ENCODE measurements at regions not wholly inside any gene's neighbourhood (a gene's known extent, or its start where the extent isn't known, plus 50 kb on each side); places are given as distances from the start of the nearest gene placed in this dataset.
A peak's percentile ranks its signal among the peaks of the same experiment; 100 is the strongest.

DNA sequence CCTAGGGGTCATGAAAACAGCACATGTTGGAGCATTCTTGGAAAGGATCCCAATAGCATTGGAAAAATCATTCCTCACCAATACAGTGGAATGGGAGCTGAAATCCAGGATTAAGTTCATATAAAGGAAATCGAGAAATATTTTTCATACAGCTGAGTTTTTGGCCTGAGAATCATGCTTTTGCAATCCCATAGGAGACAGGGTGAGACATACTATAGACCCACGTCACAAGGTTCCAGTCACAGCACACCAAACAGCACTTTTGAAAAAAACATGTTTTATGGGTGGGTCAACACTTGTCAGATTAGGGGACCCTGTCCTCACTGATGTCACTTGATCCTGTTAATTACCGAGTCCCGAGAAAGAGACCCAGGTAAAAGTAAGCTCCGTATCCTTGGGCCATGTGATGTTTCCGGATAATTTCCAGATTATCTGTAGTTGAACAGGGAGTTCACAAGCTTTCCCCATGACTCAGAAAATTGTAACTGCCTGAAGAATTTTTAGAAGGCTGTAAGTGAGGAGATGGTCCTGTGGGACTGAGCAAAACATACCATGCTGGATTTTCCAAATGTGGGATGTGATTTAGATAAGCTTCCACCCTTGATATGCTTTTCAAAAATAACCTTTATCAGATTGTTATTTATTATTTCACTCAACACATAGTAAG is 80.9 kb upstream of the TLR3 start:
- DNase-seq (ENCODE audit: low spot score): peak; percentile 11

GRCh38 chr4:185991770-185992169 is 77.2 kb upstream of the TLR3 start:
- no peak for DNase-seq (ENCODE audit: low spot score)

- DNase-seq (ENCODE audit: low spot score): no peak
Observed at GRCh38 chr4:185992585-185992984, 76.4 kb upstream of the TLR3 start.

DNA sequence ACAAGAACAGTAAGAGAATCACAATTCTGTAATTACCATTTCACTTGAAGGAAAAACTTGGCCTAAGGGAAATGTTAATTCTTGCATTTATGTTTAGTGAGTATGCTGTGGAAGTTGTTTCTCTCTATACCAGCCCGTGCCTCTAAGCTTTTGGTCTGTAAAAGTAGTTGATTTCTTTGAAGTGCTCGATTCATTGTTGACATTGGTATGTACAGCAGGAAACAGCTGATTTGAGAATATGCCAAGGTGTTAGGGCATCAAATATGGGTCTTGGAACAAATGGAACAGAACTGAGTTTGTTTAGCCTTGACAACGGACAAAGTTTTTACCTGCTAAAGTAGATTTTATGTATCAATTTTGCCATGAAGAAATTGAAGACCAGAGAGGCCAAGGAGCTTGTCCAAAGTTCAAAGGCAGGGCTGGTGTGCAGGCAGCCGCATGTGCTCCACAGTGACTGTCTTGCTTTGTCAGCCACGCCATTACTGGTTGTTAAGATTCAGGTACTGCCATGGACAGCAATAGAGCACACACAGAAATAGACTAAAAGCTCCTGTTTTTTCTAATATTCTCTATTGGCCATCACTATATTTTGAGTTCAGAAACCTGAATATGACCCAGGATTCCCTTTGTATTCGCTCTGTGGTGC is 75.5 kb upstream of the TLR3 start:
- no peak for DNase-seq (ENCODE audit: low spot score)

DNA sequence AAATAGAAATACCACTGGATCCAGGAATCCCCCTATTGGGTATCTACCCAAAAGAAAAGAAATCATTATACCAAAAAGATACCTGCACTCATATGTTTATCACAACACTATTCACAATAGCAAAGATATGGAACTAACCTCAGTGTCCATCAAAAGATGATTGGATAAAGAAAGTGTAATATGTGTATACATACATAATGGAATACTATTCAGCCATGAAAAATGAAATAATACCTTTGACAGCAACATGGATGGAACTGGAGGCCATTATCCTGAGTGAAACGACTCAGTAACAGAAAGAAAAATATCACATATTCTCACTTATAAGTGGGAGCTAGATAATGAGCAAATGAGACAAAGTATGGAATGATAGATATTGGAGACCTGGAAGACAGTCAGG is 74.2 kb upstream of the TLR3 start:
- no peak for DNase-seq (ENCODE audit: low spot score)

GRCh38 chr4:185995665-185996064 is 73.3 kb upstream of the TLR3 start:
- no peak for DNase-seq (ENCODE audit: low spot score)

- DNase-seq (ENCODE audit: low spot score): no peak
Observed at GRCh38 chr4:185997296-185997695, 71.7 kb upstream of the TLR3 start.

- no peak for DNase-seq (ENCODE audit: low spot score)
Observed at GRCh38 chr4:185998791-185999190, 70.2 kb upstream of the TLR3 start.

DNA sequence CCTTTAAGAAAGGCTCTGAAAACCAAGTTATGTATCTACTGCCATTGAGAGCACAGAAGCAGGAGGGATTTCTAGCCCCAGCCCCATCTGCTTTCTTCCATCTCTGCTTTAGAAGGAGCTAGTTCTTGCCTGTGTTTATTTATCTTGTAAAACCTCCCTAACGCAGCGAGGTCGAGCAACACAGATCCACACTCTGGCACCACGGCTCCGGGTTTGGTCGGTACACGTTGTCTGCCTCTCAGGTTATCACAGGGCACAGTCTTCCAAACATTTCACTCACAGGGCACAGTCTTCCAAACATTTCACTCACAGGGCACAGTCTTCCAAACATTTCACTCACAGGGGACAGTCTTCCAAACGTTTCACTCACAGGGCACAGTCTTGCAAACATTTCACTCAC is 69.7 kb upstream of the TLR3 start:
- DNase-seq (ENCODE audit: low spot score): no peak

DNA sequence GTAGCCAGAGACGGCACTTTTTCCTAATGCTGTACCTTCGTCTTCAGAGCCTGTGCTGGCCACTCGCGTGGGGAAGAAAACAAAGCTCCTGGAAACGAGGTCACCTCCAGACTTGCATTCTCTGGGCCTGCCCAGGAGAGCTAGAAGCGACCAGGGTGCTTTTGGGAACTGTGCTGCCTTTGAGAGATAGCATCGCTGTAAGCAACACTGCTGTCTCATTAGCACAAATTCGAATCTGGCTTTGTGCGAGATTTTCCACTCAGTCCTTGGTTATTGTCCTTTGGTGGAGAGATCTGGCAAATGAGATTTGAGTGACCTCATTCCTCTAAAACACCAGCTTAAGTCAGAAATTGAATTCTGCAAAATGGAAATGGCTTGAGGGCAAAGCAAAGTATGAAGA is 66.1 kb upstream of the TLR3 start:
- no peak for DNase-seq (ENCODE audit: low spot score)

DNA sequence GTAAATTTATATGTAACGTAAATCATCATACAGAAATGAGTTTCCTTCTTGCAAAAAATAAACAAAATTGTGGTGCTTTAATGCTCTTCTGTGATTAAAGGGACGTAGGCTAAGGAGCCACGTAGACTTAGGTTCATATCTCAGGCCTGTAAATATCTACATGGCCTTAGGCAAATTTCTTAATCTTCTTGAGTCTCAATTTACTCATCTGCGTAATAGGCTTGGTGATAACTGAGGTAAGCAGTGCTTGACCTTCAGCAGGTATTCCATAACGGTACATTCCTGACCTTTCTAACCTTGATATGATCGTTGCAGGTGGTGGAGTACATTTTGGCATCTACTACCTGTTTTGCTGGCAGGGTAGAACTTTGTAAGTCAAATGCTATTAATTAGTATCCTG is 65.2 kb upstream of the TLR3 start:
- DNase-seq (ENCODE audit: low spot score): no peak

- no peak for DNase-seq (ENCODE audit: low spot score)
Observed at GRCh38 chr4:186008057-186008456, 60.9 kb upstream of the TLR3 start.

- DNase-seq (ENCODE audit: low spot score): no peak
Observed at GRCh38 chr4:186009976-186010375, 59.0 kb upstream of the TLR3 start.

- no peak for DNase-seq (ENCODE audit: low spot score)
Observed at GRCh38 chr4:186010821-186011220, 58.1 kb upstream of the TLR3 start.

DNA sequence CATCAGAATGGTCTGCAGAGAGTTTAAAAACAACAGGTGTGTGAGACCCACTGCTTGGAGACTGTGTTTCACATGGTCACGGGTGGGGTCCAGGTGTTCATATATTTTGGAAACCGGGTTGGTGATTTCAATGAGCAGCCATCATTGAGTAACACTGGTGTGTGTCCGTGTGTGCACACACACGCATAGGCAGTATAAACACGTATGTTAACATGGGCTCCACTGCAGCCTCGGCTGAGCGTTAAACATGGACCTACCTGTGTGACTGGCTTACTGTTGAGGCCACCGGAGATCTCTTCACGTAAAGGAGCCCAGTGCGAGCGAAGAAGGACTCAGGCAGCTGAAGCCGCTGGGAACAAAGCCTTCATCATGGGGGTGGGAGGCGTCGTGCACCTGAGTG is 56.9 kb upstream of the TLR3 start:
- DNase-seq (ENCODE audit: low spot score): no peak

- DNase-seq (ENCODE audit: low spot score): no peak
Observed at GRCh38 chr4:186013419-186014186, 55.4 kb upstream of the TLR3 start.

DNA sequence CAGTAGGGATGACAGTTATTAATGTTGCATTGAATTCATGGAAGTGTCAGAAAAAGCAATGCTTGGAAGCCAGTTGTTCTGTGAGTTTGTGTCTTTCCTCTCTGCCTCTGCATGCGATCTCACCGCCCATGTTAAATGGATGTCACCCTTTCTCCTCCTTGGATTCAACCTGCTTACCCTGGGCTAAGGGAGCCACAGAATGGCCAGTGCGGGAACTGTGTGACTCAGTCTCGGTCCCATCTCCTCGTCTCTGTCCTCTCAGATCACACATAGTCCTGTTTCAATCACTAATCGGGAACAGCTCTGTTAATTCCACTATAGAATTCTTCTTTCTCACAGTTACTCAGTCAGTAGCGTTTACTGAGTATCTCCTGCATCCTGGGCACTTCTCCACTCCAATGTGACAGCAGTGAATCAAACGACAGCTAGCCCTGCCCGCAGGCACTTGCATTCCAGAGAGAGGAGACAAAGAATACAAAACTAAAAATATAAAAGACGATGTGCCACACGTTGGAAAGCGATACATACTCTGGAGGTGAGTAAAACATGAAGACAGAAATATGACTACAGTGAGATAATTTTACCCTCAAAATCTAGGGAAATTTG is 53.6 kb upstream of the TLR3 start:
- no peak for DNase-seq (ENCODE audit: low spot score)

DNA sequence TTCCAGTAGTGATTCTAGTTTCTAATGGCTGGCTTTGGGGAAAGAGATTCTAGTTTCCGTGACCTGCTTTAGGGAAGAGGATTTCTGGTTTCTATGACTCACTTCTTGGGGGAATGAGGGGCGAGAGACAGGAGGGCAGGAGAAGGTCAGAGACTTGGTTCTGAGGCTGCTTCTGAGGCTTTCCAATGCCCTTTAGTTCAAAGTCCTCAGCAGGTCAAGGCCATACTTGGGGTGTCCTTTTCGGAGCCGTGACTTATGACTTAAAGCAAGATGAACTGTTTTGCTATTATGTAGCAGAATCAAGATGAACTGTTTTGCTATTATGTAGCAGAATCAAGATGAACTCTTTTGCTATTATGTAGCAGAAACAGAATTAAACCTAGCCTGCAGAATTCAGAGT is 52.2 kb upstream of the TLR3 start:
- DNase-seq (ENCODE audit: low spot score): no peak

GRCh38 chr4:186017801-186018200 is 51.2 kb upstream of the TLR3 start:
- DNase-seq (ENCODE audit: low spot score): no peak

- no peak for DNase-seq (ENCODE audit: low spot score)
Observed at GRCh38 chr4:186018261-186018660, 50.7 kb upstream of the TLR3 start.

DNA sequence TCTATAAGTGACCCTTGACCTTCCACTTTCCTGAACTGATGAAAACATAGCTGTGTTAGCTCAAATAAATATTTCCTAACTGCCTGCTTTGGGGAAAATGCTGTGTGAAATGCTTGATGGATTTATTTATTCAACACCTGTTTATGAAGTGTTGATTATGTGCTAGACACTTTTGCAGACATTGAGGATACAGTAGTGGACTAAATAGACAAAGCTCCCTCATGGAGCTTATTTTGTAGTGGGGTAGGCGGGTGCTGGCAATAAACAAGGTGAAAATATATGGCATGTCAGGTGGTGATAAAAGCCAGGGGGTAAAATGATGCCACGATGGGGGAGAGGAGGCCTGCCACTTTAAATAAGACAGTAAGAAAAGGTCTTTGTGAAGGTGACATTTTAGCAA is 50.2 kb upstream of the TLR3 start:
- no peak for DNase-seq (ENCODE audit: low spot score)
